ENCODE measurements at regions not wholly inside any gene's neighbourhood (a gene's known extent, or its start where the extent isn't known, plus 50 kb on each side); places are given as distances from the start of the nearest gene placed in this dataset.

- ATAC-seq (ENCODE audit: low read depth in 2 of 2), result no peak
- Mint-ChIP-seq H3K27me3 (no peaks in the 10 kb centered on the region), H3K9me3 (peaks cover 0 to 4% (median 0%) of the 10 kb centered on the region in 7 donors), H3K4me1 (no peaks in the 10 kb centered on the region), H3K36me3 (no peaks in the 10 kb centered on the region), H3K4me3 (no peak overlapping the region), H3K27ac (no peak overlapping the region)
- DNase-seq, result no peak
These were observed 204.4 kb upstream of the ADGRL2 start for GRCh38 chr1:81596341-81596740.

DNA sequence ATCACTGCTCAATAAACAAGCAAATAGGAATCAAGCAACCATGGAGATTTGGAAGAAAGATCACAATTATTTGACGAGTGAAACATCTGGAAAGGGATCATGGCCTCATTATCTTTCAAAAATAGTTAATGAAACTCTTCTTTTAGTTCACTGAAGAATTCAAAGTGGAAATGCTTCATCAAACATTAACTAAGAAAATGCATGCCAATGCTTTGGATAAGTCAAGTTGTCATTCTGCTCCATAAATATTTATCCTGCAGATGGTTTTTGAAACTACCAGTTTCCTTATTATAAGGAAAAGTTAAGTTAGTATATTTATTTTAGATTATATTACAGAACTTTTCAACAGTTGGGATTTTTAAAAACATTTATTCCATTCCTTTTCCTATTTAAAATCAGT is 206.5 kb upstream of the ADGRL2 start:
- DNase-seq (no peak), ATAC-seq (ENCODE audit: low read depth in 2 of 2) (no peak)
- Mint-ChIP-seq H3K36me3 (no peaks in the 10 kb centered on the region), H3K27ac (no peak overlapping the region), H3K4me3 (no peak overlapping the region), H3K9me3 (peaks cover 0 to 12% (median 4%) of the 10 kb centered on the region in 7 donors), H3K4me1 (no peaks in the 10 kb centered on the region), H3K27me3 (no peaks in the 10 kb centered on the region)

- Mint-ChIP-seq H3K36me3 (no peaks in the 10 kb centered on the region), H3K4me1 (no peaks in the 10 kb centered on the region), H3K27me3 (no peaks in the 10 kb centered on the region), H3K9me3 (peaks cover 0 to 12% (median 4%) of the 10 kb centered on the region in 7 donors), H3K27ac (no peak overlapping the region), H3K4me3 (no peak overlapping the region)
- ATAC-seq (ENCODE audit: low read depth in 2 of 2) (no peak), DNase-seq (no peak)
These were observed 208.5 kb upstream of the ADGRL2 start for GRCh38 chr1:81592233-81592632.

GRCh38 chr1:81590171-81590570 is 210.6 kb upstream of the ADGRL2 start:
- Mint-ChIP-seq H3K4me3 (no peak overlapping the region), H3K27ac (no peak overlapping the region), H3K9me3 (peaks cover 0 to 12% (median 4%) of the 10 kb centered on the region in 7 donors)

GRCh38 chr1:81588149-81588548 is 212.6 kb upstream of the ADGRL2 start:
- H3K9me3 Mint-ChIP-seq, result peaks cover 0 to 12% (median 4%) of the 10 kb centered on the region in 7 donors
- DNase-seq, result no peak

More at GRCh38 chr1:81590171-81590570, 210.6 kb upstream of the ADGRL2 start:
- ATAC-seq (ENCODE audit: low read depth in 2 of 2) (no peak), DNase-seq (no peak)
- H3K4me1 Mint-ChIP-seq, result no peaks in the 10 kb centered on the region
- H3K27me3 Mint-ChIP-seq, result no peaks in the 10 kb centered on the region
- no peaks in the 10 kb centered on the region for H3K36me3 Mint-ChIP-seq

DNA sequence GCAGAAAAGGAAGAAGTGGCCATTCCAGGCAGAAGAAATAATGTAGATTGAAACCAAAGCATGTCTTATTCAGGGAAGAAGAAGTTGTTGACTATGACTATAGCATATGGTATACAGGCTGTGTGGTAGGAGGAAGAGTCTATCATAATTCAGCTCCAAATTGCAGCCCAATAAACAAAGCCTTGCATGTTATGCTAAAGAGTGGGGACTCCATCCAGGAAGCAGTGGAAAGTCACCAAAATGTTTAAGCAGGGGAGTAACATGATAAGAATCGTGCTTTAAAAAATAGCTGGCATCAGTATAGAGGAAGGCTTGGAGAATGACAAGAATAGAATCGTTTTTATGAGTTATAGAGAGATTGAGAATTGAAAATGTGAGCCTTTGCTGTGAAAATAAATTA is 213.3 kb upstream of the ADGRL2 start:
- Mint-ChIP-seq H3K4me1 (no peaks in the 10 kb centered on the region), H3K4me3 (no peak overlapping the region), H3K27ac (no peak overlapping the region), H3K36me3 (no peaks in the 10 kb centered on the region), H3K9me3 (peaks cover 0 to 12% (median 4%) of the 10 kb centered on the region in 7 donors), H3K27me3 (no peaks in the 10 kb centered on the region)
- DNase-seq (no peak), ATAC-seq (ENCODE audit: low read depth in 2 of 2) (no peak)

More at GRCh38 chr1:81588149-81588548, 212.6 kb upstream of the ADGRL2 start:
- Mint-ChIP-seq H3K27me3 (no peaks in the 10 kb centered on the region), H3K4me3 (no peak overlapping the region), H3K4me1 (no peaks in the 10 kb centered on the region), H3K27ac (no peak overlapping the region), H3K36me3 (no peaks in the 10 kb centered on the region)
- ATAC-seq (ENCODE audit: low read depth in 2 of 2), result no peak

- H3K36me3 Mint-ChIP-seq, result no peaks in the 10 kb centered on the region
- H3K9me3 Mint-ChIP-seq, result peaks cover 0 to 3% (median 1%) of the 10 kb centered on the region in 7 donors
- no peaks in the 10 kb centered on the region for H3K27me3 Mint-ChIP-seq
- no peak overlapping the region for H3K27ac Mint-ChIP-seq
- ATAC-seq (ENCODE audit: low read depth in 2 of 2) (no peak), DNase-seq (no peak)
- H3K4me1 Mint-ChIP-seq, result no peaks in the 10 kb centered on the region
- no peak overlapping the region for H3K4me3 Mint-ChIP-seq
These were observed 215.4 kb upstream of the ADGRL2 start for GRCh38 chr1:81585371-81585770.

- no peak for DNase-seq
- Mint-ChIP-seq H3K4me1 (no peaks in the 10 kb centered on the region), H3K9me3 (peaks cover 0 to 1% (median 0%) of the 10 kb centered on the region in 7 donors), H3K36me3 (no peaks in the 10 kb centered on the region), H3K27me3 (no peaks in the 10 kb centered on the region), H3K4me3 (no peak overlapping the region), H3K27ac (no peak overlapping the region)
- no peak for ATAC-seq (ENCODE audit: low read depth in 2 of 2)
These were observed 216.3 kb upstream of the ADGRL2 start for GRCh38 chr1:81584398-81584797.

DNA sequence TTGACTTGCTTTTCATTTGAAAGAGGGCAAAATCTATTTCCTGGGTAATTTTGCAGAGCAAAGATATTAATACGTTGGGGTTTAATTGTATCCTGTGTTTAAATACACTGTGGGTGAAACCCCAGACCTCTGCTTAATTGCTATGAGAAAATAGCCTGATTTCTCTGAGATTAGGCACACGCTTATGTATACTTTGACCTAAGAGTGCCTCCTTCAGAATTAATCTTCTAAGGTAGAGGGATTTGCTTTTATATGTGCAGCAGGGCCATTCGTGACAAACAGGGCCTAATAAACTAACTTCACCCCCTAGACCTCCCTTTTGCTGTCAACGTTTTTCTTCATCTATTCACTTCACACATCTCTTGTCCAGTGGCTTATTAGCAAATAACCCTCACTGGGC is 216.9 kb upstream of the ADGRL2 start:
- Mint-ChIP-seq H3K36me3 (no peaks in the 10 kb centered on the region), H3K4me1 (no peaks in the 10 kb centered on the region), H3K27me3 (no peaks in the 10 kb centered on the region), H3K4me3 (no peak overlapping the region), H3K9me3 (peaks cover 0 to 1% (median 0%) of the 10 kb centered on the region in 7 donors), H3K27ac (no peak overlapping the region)
- ATAC-seq (ENCODE audit: low read depth in 2 of 2) (no peak), DNase-seq (no peak)

DNA sequence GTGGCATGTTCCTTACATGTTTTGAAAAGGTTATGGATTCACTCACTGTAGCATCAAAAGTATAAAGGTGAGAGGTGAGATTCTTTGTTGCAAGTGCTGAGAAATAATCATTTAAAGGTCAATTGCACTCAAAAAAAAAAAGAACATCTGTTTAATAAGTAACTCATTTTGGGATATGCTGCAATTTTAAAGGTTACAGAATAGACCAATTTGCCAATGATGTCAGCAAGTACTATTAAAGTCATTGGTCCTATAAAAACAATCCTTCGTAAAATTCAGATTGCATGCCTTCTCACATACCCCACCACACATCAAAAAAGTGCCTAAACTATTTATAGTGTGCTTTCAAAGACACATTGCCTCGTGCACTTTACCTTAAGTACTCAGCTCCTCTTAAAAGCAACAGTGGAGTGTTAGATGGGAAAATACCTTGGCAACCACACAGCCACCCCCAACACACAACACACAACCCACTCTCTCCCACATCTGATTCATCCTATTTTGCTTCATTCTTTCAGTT is 218.2 kb upstream of the ADGRL2 start:
- Mint-ChIP-seq H3K4me1 (no peaks in the 10 kb centered on the region), H3K27ac (no peak overlapping the region), H3K9me3 (peaks cover 0 to 1% (median 0%) of the 10 kb centered on the region in 7 donors), H3K27me3 (no peaks in the 10 kb centered on the region), H3K4me3 (no peak overlapping the region), H3K36me3 (no peaks in the 10 kb centered on the region)
- ATAC-seq (ENCODE audit: low read depth in 2 of 2) (no peak), DNase-seq (no peak)

GRCh38 chr1:81578867-81579266 is 221.9 kb upstream of the ADGRL2 start:
- Mint-ChIP-seq H3K4me1 (no peaks in the 10 kb centered on the region), H3K27ac (no peak overlapping the region), H3K4me3 (no peak overlapping the region), H3K27me3 (no peaks in the 10 kb centered on the region), H3K36me3 (no peaks in the 10 kb centered on the region), H3K9me3 (peaks cover 0 to 1% (median 0%) of the 10 kb centered on the region in 7 donors)
- ATAC-seq (ENCODE audit: low read depth in 2 of 2), result no peak
- no peak for DNase-seq

DNA sequence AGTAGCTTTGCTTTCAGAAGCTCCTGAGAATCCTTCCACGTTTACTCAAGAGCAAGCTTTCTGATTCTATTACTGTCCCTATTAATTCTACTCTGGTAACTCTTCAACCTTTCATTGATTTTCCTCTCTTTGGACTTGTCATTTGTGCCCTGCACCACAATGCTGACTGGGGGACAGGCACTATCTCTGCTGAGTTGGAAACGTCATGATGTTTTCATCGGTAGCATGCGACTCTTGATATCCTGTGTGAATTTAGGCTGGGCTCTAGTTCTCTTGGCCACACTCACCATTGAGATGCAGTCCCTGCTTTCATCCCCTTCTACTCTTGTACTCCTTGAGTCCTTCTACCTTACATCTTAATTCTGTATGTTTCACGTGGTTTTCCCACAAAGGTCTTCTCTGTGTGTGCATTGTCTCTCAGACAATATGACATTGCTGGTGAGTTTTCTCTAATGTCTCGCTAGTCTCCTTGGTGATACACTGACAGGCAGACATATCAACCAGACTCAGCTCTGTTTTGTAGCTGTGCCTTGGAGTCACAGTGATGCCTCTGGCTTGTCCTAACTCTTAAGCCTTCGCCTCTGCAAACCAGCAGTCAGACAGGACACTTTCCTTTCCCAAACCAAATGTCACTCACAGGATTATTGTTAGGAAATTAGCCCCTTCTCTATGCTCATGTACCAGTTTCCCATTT is 223.6 kb upstream of the ADGRL2 start:
- ATAC-seq (ENCODE audit: low read depth in 2 of 2), result no peak
- Mint-ChIP-seq H3K9me3 (peaks cover 0 to 1% (median 0%) of the 10 kb centered on the region in 7 donors), H3K4me1 (no peaks in the 10 kb centered on the region), H3K4me3 (no peak overlapping the region), H3K36me3 (no peaks in the 10 kb centered on the region), H3K27ac (no peak overlapping the region), H3K27me3 (no peaks in the 10 kb centered on the region)
- no peak for DNase-seq

GRCh38 chr1:81574408-81574807 is 226.3 kb upstream of the ADGRL2 start:
- Mint-ChIP-seq H3K4me1 (no peaks in the 10 kb centered on the region), H3K9me3 (peaks cover 0 to 1% (median 0%) of the 10 kb centered on the region in 7 donors), H3K27ac (no peak overlapping the region), H3K27me3 (no peaks in the 10 kb centered on the region), H3K36me3 (no peaks in the 10 kb centered on the region), H3K4me3 (no peak overlapping the region)
- ATAC-seq (ENCODE audit: low read depth in 2 of 2), result no peak
- DNase-seq, result no peak

GRCh38 chr1:81573458-81573857 is 227.3 kb upstream of the ADGRL2 start:
- Mint-ChIP-seq H3K4me3 (no peak overlapping the region), H3K4me1 (no peaks in the 10 kb centered on the region), H3K27ac (no peak overlapping the region), H3K9me3 (peaks cover 0 to 1% (median 0%) of the 10 kb centered on the region in 7 donors), H3K27me3 (no peaks in the 10 kb centered on the region), H3K36me3 (no peaks in the 10 kb centered on the region)
- no peak for DNase-seq
- no peak for ATAC-seq (ENCODE audit: low read depth in 2 of 2)
